Lower lobe of right lung (tissue), 2 donors: ENCODE measurements at regions not wholly inside any gene's neighbourhood (a gene's known extent, or its start where the extent isn't known, plus 50 kb on each side); places are given as distances from the start of the nearest gene placed in this dataset.
"Not testable (repeated sequence)": the region's sequence is repeated elsewhere in the genome, so short reads cannot be mapped to it uniquely, and the experiment has no call there.

Experiments used
- ATAC-seq, 2 donors: fragments of 200-7000 bp; cut with Tn5 transposase; one replicate each; pipeline ENCODE4 v1.9.1; 2020 to 2022; ENCODE audit warnings: mild to moderate bottlenecking in 2 of 2, moderate library complexity in 2 of 2
- DNase-seq: peaks from one replicate; pipeline ENCODE4 v3.0.0-alpha.2; 2020
- H3K27ac ChIP-seq: fragments of 200-600 bp; one replicate; pipeline ENCODE4 v1.8.0; 2022
- H3K27me3 ChIP-seq: fragments of 200-600 bp; one replicate; pipeline ENCODE4 v1.8.0; 2022; ENCODE audit warnings: low read depth
- H3K36me3 ChIP-seq: fragments of 200-600 bp; one replicate; pipeline ENCODE4 v1.8.0; 2022; ENCODE audit warnings: mild to moderate bottlenecking
- H3K4me1 ChIP-seq: fragments of 200-600 bp; one replicate; pipeline ENCODE4 v1.8.0; 2022
- H3K4me3 ChIP-seq: fragments of 200-600 bp; one replicate; pipeline ENCODE4 v1.8.0; 2022; ENCODE audit warnings: mild to moderate bottlenecking
- H3K9me3 ChIP-seq: fragments of 200-600 bp; one replicate; pipeline ENCODE4 v1.8.0; 2022
- intact Hi-C: fragments of 100-400 bp; cut with DNase I; formaldehyde crosslinking; loops from one replicate; pipeline ENCODE4 v1.11.0; 2022
- TF ChIP-seq, protein P1 (sequence below): fragments of 200-600 bp; IDR thresholded peaks from one replicate; pipeline ENCODE4 v1.8.0; 2022; ENCODE audit warnings: antibody characterized with exemption, mild to moderate bottlenecking
- donor health status: DM: no; HTN: yes; CAD: no; lungs with severe emphysema.

DNA sequence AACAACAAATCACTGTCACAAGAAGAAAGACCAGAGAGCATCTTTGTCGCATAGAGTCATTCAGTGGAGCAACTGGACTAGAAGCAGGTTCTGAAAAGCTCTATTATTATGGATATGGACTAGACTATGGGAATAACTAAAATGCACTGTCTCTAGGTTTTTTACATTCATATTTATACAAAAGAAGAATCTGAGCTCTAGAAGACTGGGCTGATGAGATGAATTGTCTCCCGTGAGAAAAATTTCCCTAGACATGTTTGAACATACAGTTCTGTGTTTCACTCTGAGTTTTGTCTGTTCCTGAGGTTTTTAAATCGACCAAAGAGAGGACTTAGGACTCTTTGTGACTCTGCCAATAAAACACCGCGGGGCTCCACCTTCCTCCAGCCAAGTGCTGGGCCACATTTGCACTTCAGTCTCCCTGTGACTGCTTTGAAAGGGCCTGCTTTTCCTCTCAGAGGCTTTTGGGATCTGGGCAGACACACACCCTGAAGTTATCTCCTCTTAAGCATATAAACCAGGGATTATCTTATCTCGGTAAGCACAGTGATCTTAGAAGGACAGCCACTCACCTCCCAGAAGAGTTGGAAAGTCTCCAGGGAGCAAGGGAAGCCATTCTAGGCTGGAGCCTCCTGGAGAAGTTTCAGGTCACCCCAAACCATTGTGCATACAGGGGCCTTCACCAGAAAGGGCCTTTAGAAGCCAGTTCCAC is 101.0 kb upstream of the JCAD start:
- H3K27me3 ChIP-seq: no peaks in the 10 kb centered on the region
- no peak for DNase-seq
- TF ChIP-seq, protein P1, sequence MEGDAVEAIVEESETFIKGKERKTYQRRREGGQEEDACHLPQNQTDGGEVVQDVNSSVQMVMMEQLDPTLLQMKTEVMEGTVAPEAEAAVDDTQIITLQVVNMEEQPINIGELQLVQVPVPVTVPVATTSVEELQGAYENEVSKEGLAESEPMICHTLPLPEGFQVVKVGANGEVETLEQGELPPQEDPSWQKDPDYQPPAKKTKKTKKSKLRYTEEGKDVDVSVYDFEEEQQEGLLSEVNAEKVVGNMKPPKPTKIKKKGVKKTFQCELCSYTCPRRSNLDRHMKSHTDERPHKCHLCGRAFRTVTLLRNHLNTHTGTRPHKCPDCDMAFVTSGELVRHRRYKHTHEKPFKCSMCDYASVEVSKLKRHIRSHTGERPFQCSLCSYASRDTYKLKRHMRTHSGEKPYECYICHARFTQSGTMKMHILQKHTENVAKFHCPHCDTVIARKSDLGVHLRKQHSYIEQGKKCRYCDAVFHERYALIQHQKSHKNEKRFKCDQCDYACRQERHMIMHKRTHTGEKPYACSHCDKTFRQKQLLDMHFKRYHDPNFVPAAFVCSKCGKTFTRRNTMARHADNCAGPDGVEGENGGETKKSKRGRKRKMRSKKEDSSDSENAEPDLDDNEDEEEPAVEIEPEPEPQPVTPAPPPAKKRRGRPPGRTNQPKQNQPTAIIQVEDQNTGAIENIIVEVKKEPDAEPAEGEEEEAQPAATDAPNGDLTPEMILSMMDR: no peak
- H3K4me1 ChIP-seq: no peaks in the 10 kb centered on the region
- H3K4me3 ChIP-seq: no peak overlapping the region
- H3K27ac ChIP-seq: no peak overlapping the region
- ATAC-seq: no peak
- H3K36me3 ChIP-seq: no peaks in the 10 kb centered on the region
- no peaks in the 10 kb centered on the region for H3K9me3 ChIP-seq
- intact Hi-C loops: no loop called here

DNA sequence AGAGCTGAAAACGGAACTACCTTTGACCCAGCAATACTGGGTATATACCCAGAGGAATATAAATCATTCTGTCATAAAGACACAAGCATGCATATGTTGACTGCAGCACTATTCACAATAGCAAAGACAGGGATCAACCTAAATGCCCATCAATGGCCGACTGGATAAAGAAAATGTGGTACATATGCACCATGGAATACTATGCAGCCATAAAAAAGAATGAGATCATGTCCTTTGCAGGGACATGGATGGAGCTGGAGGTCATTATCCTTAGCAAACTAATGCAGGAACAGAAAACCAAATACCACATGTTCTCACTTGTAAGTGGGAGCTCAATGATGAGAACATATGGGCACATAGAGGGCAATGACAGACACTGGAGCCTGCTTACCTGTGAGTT is 100.2 kb upstream of the JCAD start:
- ATAC-seq, H3K4me3 ChIP-seq, intact Hi-C loops, DNase-seq, H3K4me1 ChIP-seq, H3K9me3 ChIP-seq, H3K27ac ChIP-seq, H3K36me3 ChIP-seq, H3K27me3 ChIP-seq: not testable (repeated sequence)

DNA sequence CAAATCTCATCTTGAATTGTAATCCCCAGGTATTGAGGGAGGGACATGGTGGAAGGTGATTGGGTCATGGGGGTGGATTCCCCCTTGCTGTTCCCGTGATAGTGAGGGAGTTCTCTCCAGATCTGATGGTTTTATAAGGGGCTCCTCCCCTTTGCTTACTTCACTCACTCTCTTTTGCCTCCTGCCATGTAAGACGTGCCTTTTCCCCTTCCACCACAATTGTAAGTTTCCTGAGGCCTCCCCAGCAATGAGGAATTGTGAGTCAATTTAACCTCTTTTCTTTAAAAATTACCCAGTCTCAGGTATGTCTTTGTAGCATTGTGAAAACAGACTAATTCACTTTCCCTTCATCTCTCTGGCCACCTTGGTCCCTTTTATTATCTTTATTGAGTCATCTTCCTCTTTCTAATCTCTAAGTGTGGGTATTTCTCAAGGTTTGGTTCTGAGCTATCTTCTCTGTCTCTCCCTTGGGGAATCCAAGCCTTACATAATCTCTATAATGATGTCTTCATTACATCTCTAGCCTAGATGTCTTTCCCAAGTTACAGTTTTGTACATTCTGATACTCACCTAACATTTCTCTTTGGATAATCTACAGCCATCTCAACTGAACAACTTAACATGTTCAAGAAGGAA is 99.1 kb upstream of the JCAD start:
- TF ChIP-seq, protein P1: no peak
- DNase-seq: no peak
- H3K27me3 ChIP-seq: no peaks in the 10 kb centered on the region

DNA sequence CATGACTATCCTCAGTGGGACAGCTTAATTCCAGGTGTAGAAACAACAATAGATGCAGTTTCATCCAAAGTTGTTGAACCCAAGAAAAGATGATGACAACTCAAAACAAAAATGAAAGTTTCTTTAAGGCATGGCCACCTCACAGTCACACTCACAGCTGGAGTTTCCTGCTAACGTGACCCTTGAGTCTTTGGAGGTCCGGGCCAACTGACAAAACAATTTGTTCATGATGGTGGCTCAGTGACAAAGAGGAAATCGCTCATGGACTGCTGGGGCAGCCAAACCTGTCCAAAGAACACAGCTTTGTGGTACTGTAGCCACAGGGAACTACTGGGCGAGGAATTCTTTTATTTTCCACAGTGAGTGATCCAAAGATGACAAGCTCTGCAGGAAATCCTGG is 96.0 kb upstream of the JCAD start:
- Histone ChIP-seq H3K4me1 (no peaks in the 10 kb centered on the region), H3K9me3 (no peaks in the 10 kb centered on the region), H3K36me3 (no peaks in the 10 kb centered on the region), H3K27me3 (no peaks in the 10 kb centered on the region), H3K27ac (no peak overlapping the region), H3K4me3 (no peak overlapping the region)
- TF ChIP-seq, protein P1: no peak
- no peak for ATAC-seq
- intact Hi-C loops: no loop called here
- DNase-seq: no peak

More for the DNA sequence above, 99.1 kb upstream of the JCAD start:
- Histone ChIP-seq H3K4me1 (no peaks in the 10 kb centered on the region), H3K36me3 (no peaks in the 10 kb centered on the region), H3K27ac (no peak overlapping the region), H3K9me3 (no peaks in the 10 kb centered on the region), H3K4me3 (no peak overlapping the region)
- no peak for ATAC-seq
- intact Hi-C loops: no loop called here

DNA sequence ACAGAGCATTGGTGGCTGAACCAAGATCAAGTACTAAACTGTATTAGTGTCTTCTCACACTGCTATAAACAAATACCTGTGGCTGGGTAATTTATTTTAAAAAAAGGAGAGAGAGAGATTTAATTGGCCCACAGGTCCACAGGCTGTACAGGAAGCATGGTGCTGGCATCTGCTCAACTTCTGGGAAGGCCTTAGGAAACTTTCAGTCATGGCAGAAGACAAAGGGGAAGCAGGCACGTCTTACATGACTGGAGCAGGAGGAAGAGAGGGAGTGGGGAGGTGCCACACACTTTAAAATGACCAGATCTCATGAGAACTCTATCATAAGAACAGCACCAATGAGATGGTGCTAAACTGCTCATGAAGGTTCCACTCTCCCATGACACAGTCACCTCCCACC is 95.2 kb upstream of the JCAD start:
- H3K27ac ChIP-seq: no peak overlapping the region
- H3K4me3 ChIP-seq: no peak overlapping the region
- no peak for DNase-seq
- no peaks in the 10 kb centered on the region for H3K4me1 ChIP-seq
- intact Hi-C loops: no loop called here
- no peaks in the 10 kb centered on the region for H3K9me3 ChIP-seq
- no peaks in the 10 kb centered on the region for H3K27me3 ChIP-seq
- H3K36me3 ChIP-seq: no peaks in the 10 kb centered on the region
- TF ChIP-seq, protein P1: no peak
- ATAC-seq: no peak

DNA sequence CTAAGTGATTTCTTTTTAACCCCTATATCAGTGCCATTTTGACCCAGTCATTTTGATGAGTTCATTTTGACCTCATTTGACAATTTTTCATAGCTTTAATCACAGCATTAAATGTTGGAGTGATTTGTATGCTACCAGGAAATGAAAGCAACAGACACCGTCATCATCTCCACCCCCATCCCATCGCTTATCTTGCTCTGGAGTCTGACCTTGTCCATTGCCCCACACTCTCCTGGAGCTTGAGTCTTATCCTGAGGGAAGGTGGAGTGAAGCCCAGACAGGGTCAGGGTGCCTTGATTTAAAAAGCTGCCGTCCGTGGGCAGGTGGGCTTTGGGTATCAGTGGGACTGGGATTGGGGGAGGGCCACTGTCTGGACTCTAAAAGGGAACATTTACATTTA is 94.7 kb upstream of the JCAD start:
- intact Hi-C loops: no loop called here
- ATAC-seq: no peak

More for the DNA sequence above, 94.7 kb upstream of the JCAD start:
- Histone ChIP-seq H3K27me3 (no peaks in the 10 kb centered on the region), H3K27ac (no peak overlapping the region), H3K4me1 (no peaks in the 10 kb centered on the region), H3K36me3 (no peaks in the 10 kb centered on the region), H3K9me3 (no peaks in the 10 kb centered on the region), H3K4me3 (no peak overlapping the region)
- TF ChIP-seq, protein P1: no peak
- DNase-seq: no peak
